ENCODE measurements at regions not wholly inside any gene's neighbourhood (a gene's known extent, or its start where the extent isn't known, plus 50 kb on each side); places are given as distances from the start of the nearest gene placed in this dataset.

DNA sequence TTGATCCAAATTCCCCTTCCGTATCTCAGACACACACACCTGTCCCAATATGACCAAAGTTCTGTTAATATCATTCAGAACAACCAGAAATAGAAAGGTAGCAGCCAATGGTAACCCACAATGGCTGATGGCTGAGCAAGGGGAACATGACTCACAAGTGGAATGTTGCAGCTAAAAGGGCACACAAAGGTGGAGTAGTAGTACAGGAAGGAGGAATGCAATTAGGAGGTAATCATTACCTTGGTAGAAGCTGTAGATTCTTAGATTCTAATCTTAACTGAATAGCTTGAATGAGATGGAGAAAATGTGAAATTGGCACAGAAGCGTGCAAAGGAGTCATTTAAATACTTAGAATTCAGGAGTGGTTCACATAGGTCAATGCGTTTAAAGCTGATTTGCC is 347.9 kb downstream of the NR2F2 start:
- Mint-ChIP-seq H3K4me3 (ENCODE audit: unreplicated experiment) (no peak overlapping the region), H3K4me1 (ENCODE audit: unreplicated experiment) (no peaks in the 10 kb centered on the region), H3K9me3 (ENCODE audit: unreplicated experiment) (no peaks in the 10 kb centered on the region), H3K27ac (ENCODE audit: unreplicated experiment) (no peak overlapping the region), H3K36me3 (ENCODE audit: unreplicated experiment) (no peaks in the 10 kb centered on the region), H3K27me3 (ENCODE audit: unreplicated experiment) (no peaks in the 10 kb centered on the region)
- TF ChIP-seq CTCF (IDR thresholded peaks at IDR 0.05) = no peak
- DNase-seq (ENCODE audit: extremely low spot score, unreplicated experiment) = no peak

- H3K4me3 Mint-ChIP-seq (ENCODE audit: unreplicated experiment) = no peak overlapping the region
- TF ChIP-seq CTCF (IDR thresholded peaks at IDR 0.05) = no peak
- H3K27me3 Mint-ChIP-seq (ENCODE audit: unreplicated experiment) = peaks cover 2% of the 10 kb centered on the region
- H3K27ac Mint-ChIP-seq (ENCODE audit: unreplicated experiment) = no peak overlapping the region
- H3K4me1 Mint-ChIP-seq (ENCODE audit: unreplicated experiment) = no peaks in the 10 kb centered on the region
- H3K36me3 Mint-ChIP-seq (ENCODE audit: unreplicated experiment) = no peaks in the 10 kb centered on the region
- no peak for DNase-seq (ENCODE audit: extremely low spot score, unreplicated experiment)
- H3K9me3 Mint-ChIP-seq (ENCODE audit: unreplicated experiment) = no peaks in the 10 kb centered on the region
Measured at GRCh38 chr15:96687388-96688107, 357.0 kb downstream of the NR2F2 start.

DNA sequence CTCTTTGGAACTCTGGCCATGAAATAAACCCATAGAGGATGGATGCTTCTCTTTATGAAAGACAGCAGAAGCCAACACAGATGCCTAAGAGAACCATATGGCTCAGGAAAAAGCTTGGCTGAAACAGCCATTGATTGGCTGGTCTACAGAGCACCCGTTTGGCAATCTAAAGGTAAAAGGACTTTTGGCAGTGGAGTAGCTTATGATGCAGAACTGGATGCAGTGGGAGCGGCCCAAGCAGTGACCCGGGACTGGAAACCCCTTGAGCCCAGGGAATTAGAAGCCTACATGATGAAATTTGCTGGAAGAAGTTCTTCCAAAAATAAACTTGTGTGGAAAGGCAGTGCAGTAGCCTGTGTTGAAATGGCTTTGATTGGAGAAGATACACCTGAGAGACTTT is 360.2 kb downstream of the NR2F2 start:
- H3K9me3 Mint-ChIP-seq (ENCODE audit: unreplicated experiment) = no peaks in the 10 kb centered on the region
- peaks cover 3% of the 10 kb centered on the region for H3K4me1 Mint-ChIP-seq (ENCODE audit: unreplicated experiment)

GRCh38 chr15:96692826-96693225 is 362.3 kb downstream of the NR2F2 start:
- H3K4me3 Mint-ChIP-seq (ENCODE audit: unreplicated experiment) = no peak overlapping the region
- no peaks in the 10 kb centered on the region for H3K27me3 Mint-ChIP-seq (ENCODE audit: unreplicated experiment)
- H3K4me1 Mint-ChIP-seq (ENCODE audit: unreplicated experiment) = peaks cover 3% of the 10 kb centered on the region
- H3K27ac Mint-ChIP-seq (ENCODE audit: unreplicated experiment) = no peak overlapping the region
- H3K9me3 Mint-ChIP-seq (ENCODE audit: unreplicated experiment) = no peaks in the 10 kb centered on the region
- DNase-seq (ENCODE audit: extremely low spot score, unreplicated experiment) = no peak
- no peak for TF ChIP-seq CTCF (IDR thresholded peaks at IDR 0.05)
- no peaks in the 10 kb centered on the region for H3K36me3 Mint-ChIP-seq (ENCODE audit: unreplicated experiment)

More for the DNA sequence above, 360.2 kb downstream of the NR2F2 start:
- H3K36me3 Mint-ChIP-seq (ENCODE audit: unreplicated experiment) = no peaks in the 10 kb centered on the region
- no peak overlapping the region for H3K4me3 Mint-ChIP-seq (ENCODE audit: unreplicated experiment)
- H3K27me3 Mint-ChIP-seq (ENCODE audit: unreplicated experiment) = no peaks in the 10 kb centered on the region
- no peak overlapping the region for H3K27ac Mint-ChIP-seq (ENCODE audit: unreplicated experiment)
- no peak for DNase-seq (ENCODE audit: extremely low spot score, unreplicated experiment)
- no peak for TF ChIP-seq CTCF (IDR thresholded peaks at IDR 0.05)

DNA sequence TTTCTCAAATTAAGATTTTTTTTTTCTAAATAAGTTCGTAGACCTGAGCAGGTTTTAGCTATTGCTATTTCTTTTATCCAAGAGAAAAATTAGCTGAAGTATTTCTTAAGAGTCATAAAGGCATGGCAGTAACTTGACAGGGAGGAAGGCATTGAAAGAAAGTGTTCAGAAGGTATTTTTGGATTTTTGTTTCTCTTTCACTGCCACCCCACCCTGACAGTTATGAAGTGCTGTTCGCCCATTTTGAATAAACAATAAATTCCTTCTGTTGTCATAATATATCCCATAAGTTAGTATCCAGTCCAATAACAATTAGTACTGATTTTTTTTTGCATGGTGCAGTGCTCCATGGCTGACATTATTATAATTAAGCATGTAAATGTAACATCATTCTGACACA is 363.0 kb downstream of the NR2F2 start:
- no peak for TF ChIP-seq CTCF (IDR thresholded peaks at IDR 0.05)
- no peaks in the 10 kb centered on the region for H3K36me3 Mint-ChIP-seq (ENCODE audit: unreplicated experiment)
- no peak for DNase-seq (ENCODE audit: extremely low spot score, unreplicated experiment)
- no peaks in the 10 kb centered on the region for H3K27me3 Mint-ChIP-seq (ENCODE audit: unreplicated experiment)
- H3K27ac Mint-ChIP-seq (ENCODE audit: unreplicated experiment) = no peak overlapping the region
- H3K4me3 Mint-ChIP-seq (ENCODE audit: unreplicated experiment) = no peak overlapping the region
- H3K4me1 Mint-ChIP-seq (ENCODE audit: unreplicated experiment) = peaks cover 3% of the 10 kb centered on the region
- no peaks in the 10 kb centered on the region for H3K9me3 Mint-ChIP-seq (ENCODE audit: unreplicated experiment)

Measured in osteocyte (in vitro differentiated cells).